Hematopoietic multipotent progenitor cell treated with erythropoietin and hydrocortisone succinate and interleukin-3 and kit ligand, for 4 days (in vitro differentiated cells): ENCODE measurements at regions not wholly inside any gene's neighbourhood (a gene's known extent, or its start where the extent isn't known, plus 50 kb on each side); places are given as distances from the start of the nearest gene placed in this dataset.
A peak's percentile ranks its signal among the peaks of the same experiment; 100 is the strongest.

Source experiments
- DNase-seq: peaks from one replicate; pipeline ENCODE4 v3.0.0-alpha.2; 2015

GRCh38 chr16:80418517-80419355, 122.1 kb upstream of the DYNLRB2 start:
- DNase-seq, result no peak

GRCh38 chr16:80417706-80418271, 123.0 kb upstream of the DYNLRB2 start:
- peak; percentile 75 for DNase-seq

GRCh38 chr16:80408014-80408413, 132.8 kb upstream of the DYNLRB2 start:
- no peak for DNase-seq

GRCh38 chr16:80407265-80407987, 133.4 kb upstream of the DYNLRB2 start:
- no peak for DNase-seq

GRCh38 chr16:80404847-80405246, 135.9 kb upstream of the DYNLRB2 start:
- DNase-seq, result no peak

GRCh38 chr16:80403894-80404293, 136.9 kb upstream of the DYNLRB2 start:
- DNase-seq, result no peak

- no peak for DNase-seq
These were observed 149.8 kb upstream of the DYNLRB2 start for GRCh38 chr16:80390871-80391489.

- DNase-seq, result no peak
These were observed 150.7 kb upstream of the DYNLRB2 start for GRCh38 chr16:80390046-80390445.

GRCh38 chr16:80389338-80389737, 151.5 kb upstream of the DYNLRB2 start:
- DNase-seq, result no peak

- peak; percentile 4 for DNase-seq
These were observed 153.4 kb upstream of the DYNLRB2 start for GRCh38 chr16:80387318-80387921.

- no peak for DNase-seq
These were observed 155.9 kb upstream of the DYNLRB2 start for GRCh38 chr16:80384862-80385261.

- no peak for DNase-seq
These were observed 160.3 kb upstream of the DYNLRB2 start for GRCh38 chr16:80380514-80380913.

- DNase-seq, result no peak
These were observed 163.5 kb upstream of the DYNLRB2 start for GRCh38 chr16:80377096-80377956.

- no peak for DNase-seq
These were observed 164.8 kb upstream of the DYNLRB2 start for GRCh38 chr16:80375973-80376372.

GRCh38 chr16:80375513-80375912, 165.3 kb upstream of the DYNLRB2 start:
- no peak for DNase-seq

- DNase-seq, result no peak
These were observed 168.5 kb upstream of the DYNLRB2 start for GRCh38 chr16:80372341-80372740.

GRCh38 chr16:80369138-80369958, 171.4 kb upstream of the DYNLRB2 start:
- DNase-seq, result peak; percentile 7

- DNase-seq, result no peak
These were observed 173.6 kb upstream of the DYNLRB2 start for GRCh38 chr16:80367037-80367658.

GRCh38 chr16:80366023-80366422, 174.8 kb upstream of the DYNLRB2 start:
- DNase-seq, result no peak

- DNase-seq, result no peak
These were observed 178.0 kb upstream of the DYNLRB2 start for GRCh38 chr16:80362816-80363215.

GRCh38 chr16:80356365-80356764, 184.4 kb upstream of the DYNLRB2 start:
- no peak for DNase-seq
